G401 (cell line): ENCODE measurements at regions not wholly inside any gene's neighbourhood (a gene's known extent, or its start where the extent isn't known, plus 50 kb on each side); places are given as distances from the start of the nearest gene placed in this dataset.
"Not testable (repeated sequence)": the region's sequence is repeated elsewhere in the genome, so short reads cannot be mapped to it uniquely, and the experiment has no call there.

Experiments used
- DNase-seq: peaks from one replicate; pipeline ENCODE4 v3.0.0-alpha.2; 2015; ENCODE audit warnings: low spot score
- in situ Hi-C: cut with HindIII; loops from 2 replicates; pipeline ENCODE4 v1.10.0; 2016; ENCODE audit warnings: low sequenced_read_pairs, mixed read lengths

- in situ Hi-C loops: no loop called here
- no peak for DNase-seq
These were observed 331.8 kb downstream of the FAT3 start for GRCh38 chr11:92556431-92556830.

DNA sequence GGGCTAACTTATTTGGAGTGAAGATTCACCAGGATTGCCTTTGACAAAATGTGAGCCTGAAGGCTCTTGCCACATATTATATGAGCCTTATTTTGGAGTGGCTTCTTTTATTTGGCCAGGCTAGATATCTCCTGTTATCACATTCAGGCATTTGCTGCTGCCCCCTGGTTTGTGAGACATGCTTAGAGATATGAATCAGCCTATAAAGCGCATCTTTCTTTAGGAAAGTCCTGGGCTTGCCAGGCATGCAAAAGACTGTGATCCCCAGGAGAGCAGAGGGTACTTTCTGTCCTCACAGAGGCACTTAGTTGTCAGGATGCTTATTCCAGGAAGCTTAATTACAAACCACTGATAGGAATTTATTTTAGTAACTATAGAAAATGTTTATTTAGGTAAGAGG is 333.3 kb downstream of the FAT3 start:
- DNase-seq: no peak
- in situ Hi-C loops: no loop called here

DNA sequence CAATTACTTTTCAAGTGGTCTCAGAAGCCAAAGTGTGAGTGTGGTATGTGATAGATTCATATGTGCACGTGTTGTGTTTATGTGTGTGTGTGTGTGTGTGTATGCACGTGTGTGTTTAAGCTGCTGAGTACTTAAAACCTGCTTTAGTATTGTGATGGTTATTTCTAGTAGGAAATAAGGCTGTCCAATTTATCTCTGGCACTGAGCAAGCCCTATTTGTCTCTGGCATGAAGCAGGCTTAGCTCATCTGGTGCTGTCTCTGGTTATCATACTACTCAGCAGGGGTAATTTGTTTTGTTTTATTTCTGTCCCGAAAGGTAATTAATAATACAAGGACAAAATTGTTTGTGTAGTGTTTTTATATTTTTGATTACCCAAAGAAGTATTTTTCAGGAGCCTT is 333.7 kb downstream of the FAT3 start:
- DNase-seq: no peak
- in situ Hi-C loops: no loop called here

- in situ Hi-C loops: no loop called here
- DNase-seq: no peak
These were observed 345.1 kb downstream of the FAT3 start for GRCh38 chr11:92569726-92570125.

DNA sequence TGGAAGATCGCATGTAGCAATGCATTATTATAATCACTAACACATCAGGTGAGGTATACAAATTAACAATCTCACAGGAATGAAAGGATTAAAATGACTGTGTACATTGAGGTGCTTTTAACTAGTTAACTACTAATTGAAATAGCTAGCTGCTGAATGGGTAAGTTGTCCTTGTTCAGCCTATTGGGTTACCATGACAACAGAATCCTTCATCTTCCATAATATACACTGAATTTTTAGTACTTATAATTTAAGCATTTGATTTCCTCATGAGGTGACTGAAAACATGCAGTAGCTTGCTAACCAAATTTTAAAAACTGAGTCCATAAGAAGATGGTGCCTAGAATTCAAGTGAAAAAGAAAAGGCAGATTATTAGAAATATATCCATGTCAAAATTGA is 347.9 kb downstream of the FAT3 start:
- in situ Hi-C loops: no loop called here

DNA sequence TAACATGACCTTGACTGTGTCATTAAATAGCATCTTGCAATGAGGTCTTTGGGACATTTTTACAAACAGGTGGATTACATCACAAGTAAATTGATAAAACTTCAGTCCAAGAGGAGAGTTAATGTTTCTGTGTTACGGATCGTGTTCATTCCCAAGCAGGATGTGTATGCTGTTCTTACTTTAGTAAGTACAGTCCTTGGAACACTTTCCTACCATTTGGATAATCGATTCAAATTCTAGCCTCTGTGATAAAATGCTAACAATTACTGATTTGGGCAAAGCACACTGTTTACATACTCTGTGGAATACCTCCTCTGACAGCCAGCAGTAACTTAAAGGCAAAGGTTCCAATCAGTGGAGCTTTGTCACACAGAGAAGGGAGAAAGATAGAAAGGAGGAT is 351.7 kb downstream of the FAT3 start:
- in situ Hi-C loops: no loop called here

More for the DNA sequence above, 347.9 kb downstream of the FAT3 start:
- no peak for DNase-seq

GRCh38 chr11:92580908-92581307 is 356.3 kb downstream of the FAT3 start:
- in situ Hi-C loops: no loop called here
- DNase-seq: no peak

More for the DNA sequence above, 351.7 kb downstream of the FAT3 start:
- no peak for DNase-seq

DNA sequence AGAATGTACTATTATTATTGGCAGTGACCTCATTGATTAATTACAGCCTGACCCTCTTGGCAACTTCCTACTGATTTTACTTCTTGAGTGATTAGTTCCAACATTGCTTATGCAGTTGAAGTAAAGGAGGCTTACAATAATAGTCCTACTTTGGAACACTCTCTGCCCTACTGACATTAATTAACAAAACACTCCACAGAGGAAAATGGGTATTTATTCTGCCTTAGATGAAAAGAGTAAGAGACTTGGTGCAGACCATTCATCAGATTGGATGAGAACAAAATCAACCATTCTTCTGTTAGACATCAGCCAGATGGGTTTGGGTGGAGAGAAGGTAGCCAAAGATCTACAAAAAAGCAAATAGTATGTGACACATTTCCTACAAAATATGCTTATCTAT is 363.8 kb downstream of the FAT3 start:
- DNase-seq: no peak
- in situ Hi-C loops: no loop called here

- DNase-seq: no peak
- in situ Hi-C loops: no loop called here
These were observed 364.9 kb downstream of the FAT3 start for GRCh38 chr11:92589512-92589911.

- in situ Hi-C loops: no loop called here
- DNase-seq: no peak
These were observed 366.9 kb downstream of the FAT3 start for GRCh38 chr11:92591521-92591920.

GRCh38 chr11:92594251-92594650 is 369.6 kb downstream of the FAT3 start:
- in situ Hi-C loops: no loop called here

GRCh38 chr11:92595052-92595451 is 370.4 kb downstream of the FAT3 start:
- in situ Hi-C loops: no loop called here
- no peak for DNase-seq

More at GRCh38 chr11:92594251-92594650, 369.6 kb downstream of the FAT3 start:
- no peak for DNase-seq

DNA sequence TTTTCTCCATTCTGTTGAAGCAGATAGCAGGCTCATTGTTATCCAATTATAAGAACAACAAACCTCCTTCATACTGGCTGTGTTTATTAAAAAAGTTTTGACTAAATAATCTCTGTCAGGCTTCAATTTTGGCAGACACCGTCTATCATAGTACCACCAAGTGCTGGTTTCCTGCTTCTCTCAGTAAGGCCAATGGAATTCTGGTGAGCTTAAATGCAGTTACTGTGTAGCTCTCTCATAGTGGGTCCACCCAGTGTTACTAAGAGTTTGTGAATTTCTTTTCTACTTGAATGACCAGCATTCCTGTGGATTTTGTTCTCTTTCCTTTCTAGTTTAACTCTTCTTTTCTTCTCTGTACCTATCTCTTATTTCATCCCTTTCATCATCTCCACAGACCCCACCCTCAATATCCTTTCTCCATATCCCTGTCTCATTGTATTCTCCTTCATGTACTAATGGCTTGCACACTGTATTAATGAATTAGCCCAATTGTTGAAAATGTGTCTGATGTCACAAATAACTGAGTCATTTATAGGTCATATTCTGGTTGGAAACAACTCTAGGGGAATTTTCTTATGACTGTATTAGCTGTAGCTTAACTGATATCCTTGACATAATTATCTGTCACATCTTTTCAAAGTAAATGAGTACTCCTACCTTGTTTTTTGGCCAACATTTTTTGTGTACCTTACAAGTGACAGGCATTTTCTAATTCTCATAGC is 372.1 kb downstream of the FAT3 start:
- DNase-seq: no peak
- in situ Hi-C loops: no loop called here

DNA sequence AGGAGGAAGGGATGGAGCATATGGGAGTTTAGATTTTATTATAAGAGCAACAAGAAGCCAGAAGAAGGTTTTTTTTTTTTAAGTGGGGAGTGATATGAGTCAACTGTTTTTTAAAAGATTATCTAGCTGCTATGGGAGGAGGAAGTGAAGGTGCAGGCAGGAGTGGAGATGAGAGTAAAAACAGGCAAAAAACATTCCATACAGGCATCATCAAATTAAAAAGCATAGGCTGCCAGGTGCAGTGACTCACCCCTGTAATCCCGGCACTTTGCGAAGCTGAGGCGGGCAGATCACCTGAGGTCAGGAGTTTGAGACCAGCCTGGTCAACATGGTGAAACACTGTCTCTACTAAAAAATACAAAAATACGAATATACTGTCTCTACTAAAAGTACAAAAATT is 368.4 kb upstream of the MTNR1B start:
- DNase-seq: no peak
- in situ Hi-C loops: no loop called here

DNA sequence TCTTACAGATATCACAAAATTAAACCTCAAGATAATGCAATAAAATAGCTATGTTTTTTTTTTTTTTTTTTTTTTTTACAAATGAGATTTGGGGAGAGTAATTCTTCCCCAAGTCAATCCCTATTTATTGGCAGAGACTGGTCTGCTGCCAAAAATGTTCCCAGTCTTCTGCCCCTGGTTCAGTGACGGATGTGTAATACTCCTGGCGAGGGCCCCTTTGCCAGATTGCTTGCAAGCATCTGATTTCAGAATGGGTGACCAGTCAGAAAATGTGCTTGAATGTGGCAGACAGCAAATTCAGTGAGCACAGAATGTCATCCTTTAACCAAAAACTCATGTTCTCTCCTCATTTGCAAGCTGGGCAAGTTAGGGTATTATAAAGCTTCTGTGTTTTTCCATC is 363.8 kb upstream of the MTNR1B start:
- in situ Hi-C loops: no loop called here
- no peak for DNase-seq

- in situ Hi-C loops: no loop called here
- DNase-seq: no peak
These were observed 361.3 kb upstream of the MTNR1B start for GRCh38 chr11:92607969-92608722.

DNA sequence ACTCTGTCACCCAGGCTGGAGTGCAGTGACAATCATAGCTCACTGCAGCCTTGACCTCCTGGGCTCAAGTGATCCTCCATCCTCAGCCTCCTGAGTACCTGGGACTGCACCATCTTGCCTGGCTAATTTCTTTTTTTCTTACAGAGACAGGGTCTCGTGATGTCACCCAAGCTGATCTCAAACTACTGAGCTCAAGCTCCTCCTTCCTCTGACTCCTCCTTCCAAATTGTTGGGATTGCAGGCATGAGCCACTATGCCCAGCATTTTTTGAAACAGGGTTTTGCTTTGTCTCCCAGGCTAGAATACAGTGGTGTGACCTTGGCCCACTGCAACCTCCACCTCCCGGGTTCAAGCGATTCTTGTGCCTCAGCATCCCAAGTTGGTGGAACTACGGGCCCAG is 358.3 kb upstream of the MTNR1B start:
- in situ Hi-C loops: no loop called here
- no peak for DNase-seq

GRCh38 chr11:92618020-92618419 is 351.4 kb upstream of the MTNR1B start:
- DNase-seq, in situ Hi-C loops: not testable (repeated sequence)

GRCh38 chr11:92623055-92623454 is 346.4 kb upstream of the MTNR1B start:
- in situ Hi-C loops: no loop called here

DNA sequence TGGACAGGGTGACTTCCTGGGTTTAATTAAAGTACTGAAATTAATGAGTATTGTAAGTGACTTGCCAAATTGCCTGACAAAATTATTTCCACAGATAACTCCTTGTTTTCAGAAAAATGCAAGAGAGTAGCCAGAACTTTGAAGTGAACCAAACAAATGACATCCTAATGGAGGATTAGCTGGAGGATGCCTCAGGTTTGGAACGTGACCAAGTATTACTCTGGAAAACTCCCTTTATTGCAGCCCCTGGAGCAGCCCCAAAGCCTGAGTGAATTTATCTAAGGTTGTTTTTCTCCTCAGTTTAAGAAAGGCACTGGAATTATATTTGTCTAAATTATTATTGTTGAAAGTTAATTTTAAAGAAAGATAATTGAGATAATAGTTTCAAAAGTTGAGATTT is 343.6 kb upstream of the MTNR1B start:
- DNase-seq: no peak
- in situ Hi-C loops: no loop called here

More at GRCh38 chr11:92623055-92623454, 346.4 kb upstream of the MTNR1B start:
- DNase-seq: no peak

DNA sequence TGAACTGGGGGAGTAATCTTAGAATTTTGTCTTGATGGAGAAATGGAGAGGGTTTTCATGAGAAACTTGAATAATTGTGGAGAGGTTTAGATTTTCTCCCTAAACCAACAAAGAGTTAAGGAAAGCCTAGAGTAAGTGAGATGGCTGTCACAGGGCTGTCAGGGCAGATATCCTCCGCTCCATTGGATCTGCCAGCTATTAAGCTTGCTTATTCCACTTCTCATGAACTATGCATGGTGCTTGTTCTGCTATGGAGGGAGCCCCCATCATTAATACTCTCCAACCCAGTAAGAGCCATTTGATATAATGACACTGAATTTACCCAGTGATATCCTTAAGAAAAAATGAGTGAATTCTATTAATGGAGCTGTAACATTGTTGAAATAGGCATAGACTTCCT is 342.8 kb upstream of the MTNR1B start:
- in situ Hi-C loops: no loop called here
- DNase-seq: no peak
